CMK (cell line): ENCODE measurements at regions not wholly inside any gene's neighbourhood (a gene's known extent, or its start where the extent isn't known, plus 50 kb on each side); places are given as distances from the start of the nearest gene placed in this dataset.

Experiments
- DNase-seq: peaks from one replicate; pipeline ENCODE4 v3.0.0-alpha.2; 2010; ENCODE audit warnings: low read depth

GRCh38 chr10:4482659-4483058, 343.3 kb upstream of the AKR1E2 start:
- no peak for DNase-seq

GRCh38 chr10:4481192-4481591, 344.8 kb upstream of the AKR1E2 start:
- no peak for DNase-seq

GRCh38 chr10:4479342-4479741, 346.7 kb upstream of the AKR1E2 start:
- no peak for DNase-seq

- no peak for DNase-seq
Observed at GRCh38 chr10:4477664-4478063, 348.3 kb upstream of the AKR1E2 start.

- DNase-seq = no peak
Observed at GRCh38 chr10:4475827-4476490, 350.0 kb upstream of the AKR1E2 start.

- no peak for DNase-seq
Observed at GRCh38 chr10:4474829-4475228, 351.2 kb upstream of the AKR1E2 start.

GRCh38 chr10:4473977-4474376, 352.0 kb upstream of the AKR1E2 start:
- DNase-seq = no peak

- DNase-seq = no peak
Observed at GRCh38 chr10:4472190-4472904, 353.7 kb upstream of the AKR1E2 start.

- no peak for DNase-seq
Observed at GRCh38 chr10:4470231-4470835, 355.7 kb upstream of the AKR1E2 start.

- no peak for DNase-seq
Observed at GRCh38 chr10:4467481-4467880, 358.5 kb upstream of the AKR1E2 start.

GRCh38 chr10:4460267-4460666, 365.7 kb upstream of the AKR1E2 start:
- DNase-seq = no peak

GRCh38 chr10:4459531-4459930, 366.5 kb upstream of the AKR1E2 start:
- no peak for DNase-seq

GRCh38 chr10:4457597-4457996, 368.4 kb upstream of the AKR1E2 start:
- no peak for DNase-seq

GRCh38 chr10:4456776-4457175, 369.2 kb upstream of the AKR1E2 start:
- no peak for DNase-seq

GRCh38 chr10:4456279-4456678, 369.7 kb upstream of the AKR1E2 start:
- DNase-seq = no peak

GRCh38 chr10:4453950-4454349, 372.1 kb upstream of the AKR1E2 start:
- DNase-seq = no peak

GRCh38 chr10:4453276-4453675, 372.7 kb upstream of the AKR1E2 start:
- DNase-seq = no peak

GRCh38 chr10:4450981-4451908, 374.8 kb upstream of the AKR1E2 start:
- DNase-seq = no peak

GRCh38 chr10:4450169-4450568, 375.8 kb upstream of the AKR1E2 start:
- no peak for DNase-seq

GRCh38 chr10:4448030-4448429, 378.0 kb upstream of the AKR1E2 start:
- DNase-seq = no peak

GRCh38 chr10:4443419-4443818, 382.6 kb upstream of the AKR1E2 start:
- DNase-seq = no peak

GRCh38 chr10:4442296-4442695, 383.7 kb upstream of the AKR1E2 start:
- no peak for DNase-seq
